ENCODE measurements at regions not wholly inside any gene's neighbourhood (a gene's known extent, or its start where the extent isn't known, plus 50 kb on each side); places are given as distances from the start of the nearest gene placed in this dataset.

DNA sequence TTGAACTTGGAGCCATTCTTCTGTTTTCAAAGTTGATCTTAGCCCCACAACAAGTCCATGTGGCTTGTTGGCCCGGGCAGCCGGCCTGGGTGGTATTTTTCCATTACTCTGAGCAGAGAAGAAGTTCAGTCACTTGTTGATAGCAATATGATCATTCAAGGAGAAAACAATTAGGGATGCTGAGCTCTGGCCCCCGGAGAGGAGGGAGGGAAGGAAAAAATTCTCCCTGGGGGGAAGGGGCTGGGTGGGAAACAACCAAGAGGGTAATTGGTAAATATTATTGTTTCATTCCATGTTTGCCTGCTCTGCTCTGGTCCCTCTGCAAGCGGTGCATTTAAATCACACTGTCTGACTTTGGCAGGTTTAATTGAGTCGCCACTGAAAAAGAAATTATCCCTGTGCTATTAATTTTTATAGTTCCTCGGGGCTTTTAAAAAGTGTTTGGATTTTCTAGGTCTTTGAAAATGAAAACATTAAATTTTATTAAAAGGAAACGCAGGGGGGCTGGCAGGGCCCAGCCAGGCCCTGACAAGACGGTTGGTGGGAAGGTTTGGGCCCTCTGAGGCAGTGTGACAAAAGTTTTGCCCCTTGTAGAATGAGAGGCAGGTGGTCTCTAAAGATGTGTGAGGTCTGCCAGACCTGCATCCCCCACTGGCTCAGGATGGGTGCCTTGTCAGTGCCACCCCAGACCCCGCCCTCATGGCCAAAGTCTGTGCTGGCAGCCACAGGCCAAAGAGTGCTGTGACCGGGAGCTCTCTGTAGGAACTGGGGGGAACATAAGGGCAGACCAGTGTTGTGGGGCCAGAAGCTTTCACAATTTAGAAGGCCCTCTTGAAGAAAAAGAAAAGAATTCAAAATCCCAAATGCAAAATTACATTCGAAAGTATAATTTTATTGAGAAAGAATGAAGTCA is 52.5 kb upstream of the SLC14A2 start:
- H3K4me3 ChIP-seq = no peak overlapping the region
- WGBS, 2 donors = 74 to 78% methylated on average over 11 of the region's 11 CpGs
- intact Hi-C loops (cut with DNase I) = no loop called here
- no peaks in the 10 kb centered on the region for H3K36me3 ChIP-seq
- peak; percentile 81 for DNase-seq
- peak overlapping the region; percentile 10 to 72 (median 49) for H3K27ac ChIP-seq
- no peaks in the 10 kb centered on the region for H3K9me3 ChIP-seq
- peaks cover 0 to 30% (median 15%) of the 10 kb centered on the region in 4 donors for H3K4me1 ChIP-seq
- no peaks in the 10 kb centered on the region for H3K27me3 ChIP-seq
- TF ChIP-seq POLR2A (IDR thresholded peaks at IDR 0.05) (no peak), EP300 (IDR thresholded peaks at IDR 0.05) (no peak), POLR2AphosphoS5 (IDR thresholded peaks at IDR 0.05) (peak in 1 of 4 donors; percentile 16)
- TF ChIP-seq, protein P1, sequence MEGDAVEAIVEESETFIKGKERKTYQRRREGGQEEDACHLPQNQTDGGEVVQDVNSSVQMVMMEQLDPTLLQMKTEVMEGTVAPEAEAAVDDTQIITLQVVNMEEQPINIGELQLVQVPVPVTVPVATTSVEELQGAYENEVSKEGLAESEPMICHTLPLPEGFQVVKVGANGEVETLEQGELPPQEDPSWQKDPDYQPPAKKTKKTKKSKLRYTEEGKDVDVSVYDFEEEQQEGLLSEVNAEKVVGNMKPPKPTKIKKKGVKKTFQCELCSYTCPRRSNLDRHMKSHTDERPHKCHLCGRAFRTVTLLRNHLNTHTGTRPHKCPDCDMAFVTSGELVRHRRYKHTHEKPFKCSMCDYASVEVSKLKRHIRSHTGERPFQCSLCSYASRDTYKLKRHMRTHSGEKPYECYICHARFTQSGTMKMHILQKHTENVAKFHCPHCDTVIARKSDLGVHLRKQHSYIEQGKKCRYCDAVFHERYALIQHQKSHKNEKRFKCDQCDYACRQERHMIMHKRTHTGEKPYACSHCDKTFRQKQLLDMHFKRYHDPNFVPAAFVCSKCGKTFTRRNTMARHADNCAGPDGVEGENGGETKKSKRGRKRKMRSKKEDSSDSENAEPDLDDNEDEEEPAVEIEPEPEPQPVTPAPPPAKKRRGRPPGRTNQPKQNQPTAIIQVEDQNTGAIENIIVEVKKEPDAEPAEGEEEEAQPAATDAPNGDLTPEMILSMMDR (IDR thresholded peaks at IDR 0.05) = no peak

DNA sequence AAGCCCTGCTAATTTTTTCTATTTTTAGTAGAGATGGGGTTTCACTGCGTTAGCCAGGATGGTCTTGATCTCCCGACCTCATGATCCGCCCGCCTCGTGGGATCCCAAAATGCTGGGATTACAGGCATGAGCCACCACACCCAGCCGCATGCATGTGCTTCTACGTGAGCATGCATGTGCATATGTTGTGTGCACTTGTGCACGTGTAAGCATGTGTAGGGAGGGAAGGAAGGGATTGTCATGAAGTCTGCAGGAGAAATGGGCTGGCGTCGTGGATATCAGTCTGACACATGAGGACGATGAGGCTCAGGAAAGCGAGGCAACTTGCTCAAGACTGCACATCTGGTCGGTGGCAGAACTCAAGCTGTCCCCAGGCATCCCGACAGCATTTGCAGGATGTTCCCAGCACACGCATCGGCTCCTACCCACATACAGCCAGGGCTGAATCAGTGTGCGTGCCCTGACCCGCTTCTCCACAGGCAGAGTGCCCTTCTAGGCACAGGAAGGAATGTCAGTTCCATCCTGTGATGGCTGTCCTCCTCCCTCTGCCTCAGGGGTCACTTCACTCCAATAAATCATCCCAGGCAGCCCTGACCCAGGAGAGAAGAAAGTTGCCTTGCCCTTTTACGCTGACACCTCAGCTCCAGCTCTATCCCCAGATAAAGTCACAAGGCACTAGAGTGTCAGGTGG is 49.9 kb upstream of the SLC14A2 start:
- H3K36me3 ChIP-seq = no peaks in the 10 kb centered on the region
- no peaks in the 10 kb centered on the region for H3K9me3 ChIP-seq
- WGBS, 2 donors = 83 to 86% methylated on average over 19 of the region's 19 CpGs
- no peak for DNase-seq
- peaks cover 0 to 34% (median 16%) of the 10 kb centered on the region in 4 donors for H3K4me1 ChIP-seq
- TF ChIP-seq POLR2AphosphoS5 (IDR thresholded peaks at IDR 0.05) (no peak), EP300 (IDR thresholded peaks at IDR 0.05) (no peak), POLR2A (IDR thresholded peaks at IDR 0.05) (no peak)
- TF ChIP-seq, protein P1 (IDR thresholded peaks at IDR 0.05) = no peak
- no peaks in the 10 kb centered on the region for H3K27me3 ChIP-seq
- no peak overlapping the region for H3K27ac ChIP-seq
- intact Hi-C loops (cut with DNase I) = no loop called here
- no peak overlapping the region for H3K4me3 ChIP-seq
